ENCODE measurements at regions not wholly inside any gene's neighbourhood (a gene's known extent, or its start where the extent isn't known, plus 50 kb on each side); places are given as distances from the start of the nearest gene placed in this dataset.
"Not testable (repeated sequence)": the region's sequence is repeated elsewhere in the genome, so short reads cannot be mapped to it uniquely, and the experiment has no call there.

DNA sequence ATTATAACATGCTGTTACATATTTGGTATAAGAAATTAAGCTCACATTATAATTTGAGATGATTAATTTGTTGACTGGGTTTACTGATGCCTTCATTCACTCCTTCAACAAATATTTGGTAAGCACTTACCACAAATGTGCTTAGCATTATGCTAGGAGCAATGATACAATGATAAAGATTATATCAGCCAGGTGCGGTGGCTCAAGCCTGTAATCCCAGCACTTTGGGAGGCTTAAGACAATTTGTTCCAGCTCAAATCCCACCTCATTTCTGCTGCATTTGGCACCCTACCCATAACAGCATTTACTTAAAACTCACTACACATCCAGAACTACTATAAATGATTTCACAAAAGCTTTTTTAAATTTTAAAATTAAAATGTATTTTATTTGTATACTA, 1263.6 kb upstream of the RAG2 start:
- H3K36me3 ChIP-seq: no peaks in the 10 kb centered on the region
- H3K27me3 ChIP-seq (ENCODE audit: insufficient read depth, low read depth, severe bottlenecking): no peaks in the 10 kb centered on the region
- no peak overlapping the region for H3K27ac ChIP-seq
- peaks cover 3% of the 10 kb centered on the region for H3K9me3 ChIP-seq (ENCODE audit: severe bottlenecking)
- peak; percentile 12 for DNase-seq
- TF ChIP-seq, protein P1, sequence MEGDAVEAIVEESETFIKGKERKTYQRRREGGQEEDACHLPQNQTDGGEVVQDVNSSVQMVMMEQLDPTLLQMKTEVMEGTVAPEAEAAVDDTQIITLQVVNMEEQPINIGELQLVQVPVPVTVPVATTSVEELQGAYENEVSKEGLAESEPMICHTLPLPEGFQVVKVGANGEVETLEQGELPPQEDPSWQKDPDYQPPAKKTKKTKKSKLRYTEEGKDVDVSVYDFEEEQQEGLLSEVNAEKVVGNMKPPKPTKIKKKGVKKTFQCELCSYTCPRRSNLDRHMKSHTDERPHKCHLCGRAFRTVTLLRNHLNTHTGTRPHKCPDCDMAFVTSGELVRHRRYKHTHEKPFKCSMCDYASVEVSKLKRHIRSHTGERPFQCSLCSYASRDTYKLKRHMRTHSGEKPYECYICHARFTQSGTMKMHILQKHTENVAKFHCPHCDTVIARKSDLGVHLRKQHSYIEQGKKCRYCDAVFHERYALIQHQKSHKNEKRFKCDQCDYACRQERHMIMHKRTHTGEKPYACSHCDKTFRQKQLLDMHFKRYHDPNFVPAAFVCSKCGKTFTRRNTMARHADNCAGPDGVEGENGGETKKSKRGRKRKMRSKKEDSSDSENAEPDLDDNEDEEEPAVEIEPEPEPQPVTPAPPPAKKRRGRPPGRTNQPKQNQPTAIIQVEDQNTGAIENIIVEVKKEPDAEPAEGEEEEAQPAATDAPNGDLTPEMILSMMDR (IDR thresholded peaks at IDR 0.05; ENCODE audit: low read depth, low read length): no peak
- H3K4me3 ChIP-seq (ENCODE audit: low read depth, low read length): no peak overlapping the region

DNA sequence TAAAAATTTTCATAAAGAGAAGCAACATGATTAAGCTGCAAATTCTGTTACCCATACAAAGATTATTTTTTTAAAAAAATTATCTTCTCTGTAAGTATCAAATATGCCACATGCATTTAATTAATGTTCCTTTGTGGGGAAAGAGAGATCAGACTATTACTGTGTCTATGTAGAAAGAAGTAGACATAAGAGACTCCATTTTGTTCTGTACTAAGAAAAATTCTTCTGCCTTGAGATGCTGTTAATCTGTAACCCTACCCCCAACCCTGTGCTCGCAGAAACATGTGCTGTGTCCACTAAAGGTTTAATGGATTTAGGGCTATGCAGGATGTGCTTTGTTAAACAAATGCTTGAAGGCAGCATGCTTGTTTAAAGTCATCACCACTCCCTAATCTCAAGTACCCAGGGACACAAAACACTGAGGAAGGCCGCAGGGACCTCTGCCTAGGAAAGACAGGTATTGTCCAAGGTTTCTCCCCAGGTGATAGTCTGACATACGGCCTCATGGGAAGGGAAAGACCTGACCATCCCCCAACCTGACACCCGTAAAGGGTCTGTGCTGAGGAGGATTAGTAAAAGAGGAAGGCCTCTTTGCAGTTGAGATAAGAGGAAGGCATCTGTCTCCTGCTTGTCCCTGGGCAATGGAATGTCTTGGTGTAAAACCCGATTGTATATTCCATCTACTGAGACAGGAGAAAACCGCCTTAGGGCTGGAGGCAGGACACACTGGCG, 1260.9 kb upstream of the RAG2 start:
- H3K4me3 ChIP-seq (ENCODE audit: low read depth, low read length); H3K27ac ChIP-seq: not testable (repeated sequence)
- DNase-seq: peak; percentile 62

DNA sequence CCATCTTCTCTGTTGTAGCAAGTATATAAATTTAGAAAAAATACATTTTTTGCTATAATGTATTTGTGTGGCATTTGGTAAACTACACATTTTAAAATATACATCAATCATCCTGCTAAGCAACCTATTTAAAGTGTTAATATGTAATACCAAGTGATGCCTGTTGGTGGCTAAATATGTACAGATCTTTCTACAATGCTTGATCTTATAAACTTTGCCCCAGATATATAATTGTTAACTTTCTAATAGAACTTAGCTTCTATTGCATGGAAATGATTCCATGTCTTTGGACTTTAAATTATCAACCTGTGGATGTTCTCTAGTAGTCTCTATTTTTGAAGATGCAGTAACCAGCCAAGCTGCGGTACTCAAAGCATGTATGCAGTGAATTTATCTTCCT, 1260.4 kb upstream of the RAG2 start:
- TF ChIP-seq, protein P1 (IDR thresholded peaks at IDR 0.05; ENCODE audit: low read depth, low read length): no peak
- peaks cover 3% of the 10 kb centered on the region for H3K9me3 ChIP-seq (ENCODE audit: severe bottlenecking)
- no peaks in the 10 kb centered on the region for H3K36me3 ChIP-seq
- H3K27ac ChIP-seq: no peak overlapping the region
- H3K27me3 ChIP-seq (ENCODE audit: insufficient read depth, low read depth, severe bottlenecking): no peaks in the 10 kb centered on the region
- no peak overlapping the region for H3K4me3 ChIP-seq (ENCODE audit: low read depth, low read length)
- DNase-seq: no peak

More for the DNA sequence above, 1260.9 kb upstream of the RAG2 start:
- not testable (repeated sequence) for H3K36me3 ChIP-seq; H3K27me3 ChIP-seq (ENCODE audit: insufficient read depth, low read depth, severe bottlenecking); H3K9me3 ChIP-seq (ENCODE audit: severe bottlenecking)

DNA sequence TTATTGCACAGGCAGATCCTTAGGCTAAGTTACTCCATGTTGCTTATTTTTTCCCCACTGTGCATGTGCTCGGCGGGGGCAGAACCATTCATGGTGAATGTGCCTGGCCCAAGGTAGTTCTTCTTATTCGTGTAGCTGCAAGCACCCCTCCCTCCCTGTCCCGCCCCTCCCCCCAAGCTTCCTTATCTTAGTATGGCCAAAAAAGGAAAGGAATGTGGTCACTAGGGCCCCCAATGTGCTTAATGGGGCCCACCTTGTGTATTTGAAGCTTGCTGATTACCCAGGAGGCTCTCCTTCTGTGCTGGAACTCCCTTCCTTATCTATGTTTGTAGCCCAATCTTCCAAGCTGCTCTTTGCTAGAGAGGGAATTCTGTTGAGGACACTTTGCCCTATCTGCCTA, 1259.7 kb upstream of the RAG2 start:
- no peak overlapping the region for H3K27ac ChIP-seq

DNA sequence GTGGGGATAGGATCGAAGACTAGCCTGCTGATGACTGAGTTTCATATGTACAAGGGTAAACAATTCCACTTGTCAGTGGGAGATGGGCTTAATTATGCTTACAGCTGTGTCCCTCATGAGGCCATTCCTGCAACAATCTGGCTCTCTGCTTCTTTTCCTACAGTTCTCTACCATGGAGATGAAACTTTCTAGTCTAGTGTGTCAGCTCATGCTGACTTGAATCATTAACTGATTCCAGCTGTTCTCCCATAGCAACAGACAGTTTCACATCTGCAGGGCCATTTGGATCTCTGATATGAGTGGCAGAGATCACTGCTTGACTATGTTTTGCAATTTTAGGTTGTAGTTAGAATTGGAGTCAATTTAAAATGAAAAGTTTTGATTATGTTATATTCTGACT, 1251.7 kb upstream of the RAG2 start:
- Histone ChIP-seq H3K27me3 (ENCODE audit: insufficient read depth, low read depth, severe bottlenecking) (no peaks in the 10 kb centered on the region), H3K4me3 (ENCODE audit: low read depth, low read length) (no peak overlapping the region), H3K36me3 (no peaks in the 10 kb centered on the region), H3K9me3 (ENCODE audit: severe bottlenecking) (no peaks in the 10 kb centered on the region), H3K27ac (no peak overlapping the region)
- no peak for DNase-seq
- TF ChIP-seq, protein P1 (IDR thresholded peaks at IDR 0.05; ENCODE audit: low read depth, low read length): no peak

More for the DNA sequence above, 1259.7 kb upstream of the RAG2 start:
- no peaks in the 10 kb centered on the region for H3K27me3 ChIP-seq (ENCODE audit: insufficient read depth, low read depth, severe bottlenecking)
- H3K9me3 ChIP-seq (ENCODE audit: severe bottlenecking): peaks cover 3% of the 10 kb centered on the region
- no peak overlapping the region for H3K4me3 ChIP-seq (ENCODE audit: low read depth, low read length)
- TF ChIP-seq, protein P1 (IDR thresholded peaks at IDR 0.05; ENCODE audit: low read depth, low read length): no peak
- DNase-seq: no peak
- H3K36me3 ChIP-seq: no peaks in the 10 kb centered on the region

DNA sequence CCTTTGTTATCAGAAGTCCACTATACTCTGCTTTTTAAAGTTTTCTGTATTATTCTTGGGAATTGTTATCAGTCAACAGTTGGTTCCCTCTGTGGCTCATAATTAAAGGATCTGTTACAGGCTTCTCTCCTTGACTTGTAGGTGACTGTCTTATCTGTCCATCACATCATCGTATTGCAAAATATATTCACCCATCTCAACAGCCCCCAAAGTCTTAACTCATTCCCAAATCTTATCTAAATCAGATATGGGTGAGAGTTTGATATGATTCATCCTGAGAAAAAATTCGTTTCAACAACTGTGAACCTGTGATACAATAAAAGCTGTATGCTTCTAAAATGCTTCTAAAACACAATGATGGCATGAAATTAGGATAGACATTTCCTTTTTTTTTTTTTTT, 1245.6 kb upstream of the RAG2 start:
- DNase-seq: no peak
- Histone ChIP-seq H3K27me3 (ENCODE audit: insufficient read depth, low read depth, severe bottlenecking) (no peaks in the 10 kb centered on the region), H3K36me3 (no peaks in the 10 kb centered on the region), H3K27ac (no peak overlapping the region), H3K4me3 (ENCODE audit: low read depth, low read length) (no peak overlapping the region), H3K9me3 (ENCODE audit: severe bottlenecking) (no peaks in the 10 kb centered on the region)
- TF ChIP-seq, protein P1 (IDR thresholded peaks at IDR 0.05; ENCODE audit: low read depth, low read length): no peak
